Right renal pelvis (tissue), 4 donors: ENCODE measurements at regions not wholly inside any gene's neighbourhood (a gene's known extent, or its start where the extent isn't known, plus 50 kb on each side); places are given as distances from the start of the nearest gene placed in this dataset.
"Not testable (repeated sequence)": the region's sequence is repeated elsewhere in the genome, so short reads cannot be mapped to it uniquely, and the experiment has no call there.

ENCODE experiments used
- DNase-seq, 4 donors: peaks; one replicate each; pipeline ENCODE4 v3.0.0-alpha.2; 2013; ENCODE audit warnings: low read depth in 4 of 4, low spot score in 3 of 4, missing footprints in 1 of 4

DNA sequence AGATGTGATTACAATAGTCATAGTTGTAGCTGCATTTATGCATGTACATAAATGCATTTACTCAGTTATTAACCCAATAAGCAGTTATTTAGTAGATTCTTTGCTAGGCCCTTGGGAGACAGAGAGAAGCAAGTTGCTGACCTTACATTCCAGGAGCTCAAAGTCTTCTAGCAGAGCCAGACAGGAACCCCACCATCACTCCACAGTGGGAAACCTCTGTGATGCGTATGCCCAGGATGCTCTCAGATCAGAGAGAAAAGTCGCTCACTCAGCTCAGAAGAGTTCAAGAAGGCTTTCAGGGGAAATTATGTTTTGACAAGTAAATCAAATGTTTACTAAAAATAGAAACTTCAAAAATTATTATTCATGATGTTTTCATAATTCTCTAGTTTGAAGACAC lies 146.3 kb upstream of the EXOC2 start:
- DNase-seq, result no peak

DNA sequence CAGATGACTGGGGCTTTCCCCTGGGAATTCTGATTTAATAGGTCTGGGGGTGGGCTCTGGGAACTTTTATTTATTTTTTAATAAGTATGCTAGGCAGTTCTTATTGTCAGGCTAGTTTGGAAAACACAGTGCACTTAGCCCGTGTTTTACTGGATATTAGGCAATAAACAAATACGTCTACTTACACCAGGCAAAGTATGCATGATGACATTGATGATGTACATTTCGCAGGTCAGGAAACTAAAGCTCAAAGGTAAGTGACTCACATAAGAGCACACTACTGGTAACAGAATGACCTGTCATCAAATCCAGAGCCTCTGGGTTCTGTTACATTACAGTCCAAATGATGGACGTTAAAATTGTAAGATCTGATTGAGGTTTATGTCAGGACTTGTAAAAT lies 144.4 kb upstream of the EXOC2 start:
- DNase-seq, result no peak

- DNase-seq, result no peak
Observed at GRCh38 chr6:836276-836853, 143.4 kb upstream of the EXOC2 start.

GRCh38 chr6:835476-836160 lies 142.7 kb upstream of the EXOC2 start:
- DNase-seq, result no peak

GRCh38 chr6:834866-835265 lies 141.9 kb upstream of the EXOC2 start:
- DNase-seq, result no peak

DNA sequence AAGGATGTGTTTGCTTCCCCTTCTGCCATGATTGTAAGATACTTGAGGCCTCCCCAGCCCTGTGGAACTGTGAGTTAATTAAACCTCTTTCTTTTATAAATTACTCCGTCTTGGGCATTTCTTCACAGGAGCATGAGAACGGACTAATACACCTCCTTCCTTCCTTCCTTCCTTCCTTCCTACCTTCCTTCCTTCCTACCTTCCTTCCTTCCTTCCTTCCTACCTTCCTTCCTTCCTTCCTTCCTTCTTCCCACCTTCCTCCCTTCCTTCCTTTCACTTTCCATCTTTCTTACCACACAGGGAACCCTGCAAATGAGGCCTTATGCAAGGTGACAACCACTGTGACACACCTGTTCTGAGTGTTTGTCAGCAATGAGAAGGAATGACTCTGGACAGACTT lies 141.3 kb upstream of the EXOC2 start:
- no peak for DNase-seq

- DNase-seq, result not testable (repeated sequence)
Observed at GRCh38 chr6:832804-833203, 139.9 kb upstream of the EXOC2 start.

DNA sequence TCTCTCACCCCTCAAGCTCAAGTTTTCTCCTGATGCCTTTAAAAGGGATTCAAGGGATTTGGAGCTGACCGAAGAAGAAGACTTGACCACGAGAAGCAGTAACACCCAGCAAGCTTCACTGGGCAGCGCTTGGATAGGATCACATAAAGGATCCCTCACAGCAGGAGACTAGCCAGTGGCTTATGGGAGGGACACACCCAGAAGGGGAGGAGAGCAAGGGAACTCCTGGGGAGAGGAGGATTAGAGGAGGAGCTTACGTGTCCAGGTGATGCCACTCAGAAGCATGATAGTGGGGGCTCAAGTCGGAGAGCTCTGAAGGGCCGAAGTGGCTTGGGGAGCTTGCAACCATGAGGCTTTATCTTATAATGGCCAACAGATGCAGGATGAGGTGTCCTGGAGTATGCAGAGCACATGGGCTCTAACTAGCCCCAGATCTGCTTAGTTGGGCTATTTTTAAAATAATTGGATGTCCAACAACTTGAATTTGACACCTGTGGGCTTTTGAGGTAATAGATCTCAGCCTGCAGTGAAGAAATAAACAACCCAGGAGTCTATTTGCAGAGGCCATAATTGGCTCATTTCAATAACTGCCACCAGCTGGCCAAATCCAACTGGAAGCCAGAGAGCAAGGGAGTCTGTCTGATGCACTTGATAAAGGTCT lies 137.9 kb upstream of the EXOC2 start:
- no peak for DNase-seq

DNA sequence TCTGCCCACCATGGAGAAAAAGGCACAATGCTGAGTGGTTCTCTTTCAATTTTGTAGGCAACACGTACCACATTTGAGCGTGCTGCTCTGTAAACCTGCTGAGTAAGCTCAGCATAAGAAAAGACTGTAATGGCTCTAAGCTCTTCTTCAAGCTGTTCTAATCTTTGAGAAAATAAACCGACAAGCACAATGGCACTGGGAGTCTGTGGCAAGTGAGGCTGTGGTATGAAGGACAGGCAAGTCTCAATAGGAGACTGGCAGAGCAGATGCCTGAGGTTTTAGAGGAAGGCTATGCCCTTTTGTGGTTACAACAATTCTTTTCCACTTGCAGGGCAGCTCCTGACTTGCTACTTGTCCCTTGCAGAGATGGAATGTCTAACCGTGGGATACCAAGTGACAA lies 136.7 kb upstream of the EXOC2 start:
- DNase-seq, result no peak

DNA sequence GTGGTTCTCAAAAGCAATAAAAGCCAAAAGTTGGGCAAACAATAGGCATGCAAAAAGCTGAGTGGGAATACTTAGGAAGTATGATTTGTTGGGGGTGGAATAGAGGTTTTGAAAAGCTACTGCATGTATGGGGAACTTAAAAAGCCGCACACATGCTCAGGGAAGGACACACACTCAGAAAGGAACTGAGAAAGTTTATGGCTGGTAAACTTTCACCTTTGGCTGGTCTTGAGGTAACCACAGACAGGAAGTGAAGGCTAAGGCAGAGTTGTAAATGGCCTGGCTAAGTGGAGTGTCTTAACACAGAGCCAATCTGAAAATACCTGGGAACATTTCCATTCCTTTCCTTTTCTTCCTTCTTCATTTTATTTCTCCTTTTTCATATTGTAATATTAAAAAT lies 134.5 kb upstream of the EXOC2 start:
- no peak for DNase-seq

- no peak for DNase-seq
Observed at GRCh38 chr6:819122-819521, 126.2 kb upstream of the EXOC2 start.

DNA sequence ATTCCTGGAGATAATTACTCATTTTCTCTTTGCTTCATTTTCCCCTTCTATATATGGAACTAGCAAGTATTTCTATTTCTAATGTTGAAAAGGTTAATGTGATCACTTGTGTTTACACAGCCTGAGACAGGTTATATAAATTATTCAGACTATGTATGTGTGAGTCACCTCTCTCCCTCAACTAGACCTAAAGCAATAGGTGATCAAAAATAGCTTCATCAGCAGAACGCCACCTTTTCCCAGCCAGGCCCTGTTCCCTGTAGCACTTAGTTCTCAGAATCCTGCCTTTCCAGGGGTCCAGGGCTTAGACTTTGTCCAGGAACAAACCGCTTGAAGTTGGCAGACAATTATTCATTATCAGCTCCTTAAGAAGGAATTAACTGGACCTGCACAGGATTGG lies 125.3 kb upstream of the EXOC2 start:
- DNase-seq, result no peak

- DNase-seq, result no peak
Observed at GRCh38 chr6:816510-817084, 123.7 kb upstream of the EXOC2 start.

DNA sequence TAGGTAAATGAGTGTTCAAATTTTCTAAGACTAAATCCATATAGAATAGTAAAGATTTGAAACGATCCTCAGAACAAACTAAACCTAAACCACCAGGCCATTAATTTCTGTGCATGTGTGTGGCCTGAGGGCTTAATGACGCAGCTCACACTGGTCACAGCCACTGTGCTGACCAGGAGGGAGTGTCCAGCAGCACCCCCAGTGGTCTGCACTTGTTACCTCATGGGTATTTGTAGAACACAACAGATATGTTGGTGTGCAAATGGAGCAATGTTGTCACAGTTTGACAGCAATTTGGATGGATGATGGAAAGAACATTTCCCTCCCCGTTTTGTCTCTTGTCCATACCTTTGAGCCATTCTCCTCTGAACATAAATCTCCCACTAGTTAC lies 122.4 kb upstream of the EXOC2 start:
- DNase-seq, result no peak

- DNase-seq, result no peak
Observed at GRCh38 chr6:814378-815347, 121.7 kb upstream of the EXOC2 start.

DNA sequence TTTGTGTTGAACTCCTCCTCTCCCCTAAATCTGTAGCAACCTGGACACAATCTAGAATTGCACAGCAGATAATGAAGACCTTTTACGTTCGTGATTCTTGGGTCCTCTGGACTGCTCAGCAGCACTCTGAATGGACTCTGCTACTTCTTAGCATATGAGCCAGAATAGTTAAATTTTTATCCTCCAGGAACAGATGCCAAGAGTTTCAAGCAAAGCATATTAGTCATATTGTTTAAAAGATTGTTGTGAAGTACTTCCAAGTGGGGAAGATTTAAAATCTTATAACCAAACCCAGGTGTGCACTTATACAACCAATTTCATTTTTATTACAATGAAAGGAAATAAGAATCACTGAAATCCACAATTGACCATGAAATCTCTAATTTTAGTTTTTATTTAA lies 118.9 kb upstream of the EXOC2 start:
- no peak for DNase-seq

DNA sequence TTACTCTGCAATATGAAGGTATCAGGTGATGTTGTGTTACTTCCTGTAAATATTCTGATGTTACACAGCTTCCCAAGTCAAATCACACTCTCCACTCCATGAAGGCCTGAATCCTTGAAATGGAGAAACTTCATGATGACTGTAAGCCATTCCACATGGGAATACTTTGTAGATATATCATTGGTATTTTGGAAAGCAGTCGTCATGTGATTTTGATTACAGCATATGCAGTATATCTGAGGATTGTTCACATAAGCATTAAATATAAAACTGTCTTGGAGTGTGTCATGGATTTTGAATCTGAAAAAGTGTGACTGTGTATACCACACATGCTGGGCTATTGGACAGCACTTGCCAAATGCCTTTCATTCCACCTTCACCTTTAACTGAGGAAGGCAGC lies 118.3 kb upstream of the EXOC2 start:
- DNase-seq, result no peak

- no peak for DNase-seq
Observed at GRCh38 chr6:804771-805170, 111.8 kb upstream of the EXOC2 start.

DNA sequence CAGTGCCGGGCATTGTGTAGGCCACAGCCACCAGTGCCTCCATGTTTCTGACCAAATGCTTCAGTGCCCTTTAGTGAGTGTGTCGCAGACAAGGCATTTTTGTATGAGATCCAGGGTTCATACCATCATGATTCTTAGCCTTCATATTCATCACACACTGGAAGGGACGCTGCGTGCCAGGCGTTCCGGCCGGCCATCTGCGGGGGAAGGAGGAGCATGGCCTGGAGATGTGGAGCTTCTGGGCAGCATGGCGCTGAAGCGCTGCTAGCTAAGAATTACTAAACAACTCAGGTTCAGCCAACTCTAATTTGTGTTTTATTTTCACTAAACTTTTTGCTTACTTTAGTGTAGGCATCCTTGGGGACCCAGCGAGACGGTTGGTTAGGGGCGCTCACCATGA lies 111.4 kb upstream of the EXOC2 start:
- no peak for DNase-seq

GRCh38 chr6:803191-803977 lies 110.4 kb upstream of the EXOC2 start:
- DNase-seq, result no peak
